ENCODE measurements at regions not wholly inside any gene's neighbourhood (a gene's known extent, or its start where the extent isn't known, plus 50 kb on each side); places are given as distances from the start of the nearest gene placed in this dataset.

DNA sequence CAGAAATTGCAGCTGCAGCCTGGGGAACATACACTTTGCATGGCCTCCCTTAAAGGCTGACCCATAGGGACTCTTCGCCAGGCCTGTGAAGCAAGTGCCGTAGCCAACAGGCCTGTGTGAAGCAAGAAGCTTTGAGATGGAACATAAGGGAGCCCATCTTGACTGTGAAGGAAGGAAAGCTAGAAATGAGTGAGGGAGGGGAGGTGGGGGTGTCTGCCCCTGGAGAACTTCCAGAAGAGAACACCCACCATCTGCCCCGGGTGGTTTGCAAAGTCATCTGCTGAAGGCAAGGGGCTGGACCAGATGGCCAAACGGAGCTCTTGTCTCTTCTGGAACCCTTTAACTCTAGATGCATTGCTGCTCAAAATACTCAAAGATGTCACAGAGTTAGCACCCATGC is 103.3 kb upstream of the GRIK3 start:
- TF ChIP-seq, protein P1, sequence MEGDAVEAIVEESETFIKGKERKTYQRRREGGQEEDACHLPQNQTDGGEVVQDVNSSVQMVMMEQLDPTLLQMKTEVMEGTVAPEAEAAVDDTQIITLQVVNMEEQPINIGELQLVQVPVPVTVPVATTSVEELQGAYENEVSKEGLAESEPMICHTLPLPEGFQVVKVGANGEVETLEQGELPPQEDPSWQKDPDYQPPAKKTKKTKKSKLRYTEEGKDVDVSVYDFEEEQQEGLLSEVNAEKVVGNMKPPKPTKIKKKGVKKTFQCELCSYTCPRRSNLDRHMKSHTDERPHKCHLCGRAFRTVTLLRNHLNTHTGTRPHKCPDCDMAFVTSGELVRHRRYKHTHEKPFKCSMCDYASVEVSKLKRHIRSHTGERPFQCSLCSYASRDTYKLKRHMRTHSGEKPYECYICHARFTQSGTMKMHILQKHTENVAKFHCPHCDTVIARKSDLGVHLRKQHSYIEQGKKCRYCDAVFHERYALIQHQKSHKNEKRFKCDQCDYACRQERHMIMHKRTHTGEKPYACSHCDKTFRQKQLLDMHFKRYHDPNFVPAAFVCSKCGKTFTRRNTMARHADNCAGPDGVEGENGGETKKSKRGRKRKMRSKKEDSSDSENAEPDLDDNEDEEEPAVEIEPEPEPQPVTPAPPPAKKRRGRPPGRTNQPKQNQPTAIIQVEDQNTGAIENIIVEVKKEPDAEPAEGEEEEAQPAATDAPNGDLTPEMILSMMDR (IDR thresholded peaks at IDR 0.05; ENCODE audit: extremely low read depth, missing control alignments), result no peak
- no peak for DNase-seq (ENCODE audit: low spot score)

DNA sequence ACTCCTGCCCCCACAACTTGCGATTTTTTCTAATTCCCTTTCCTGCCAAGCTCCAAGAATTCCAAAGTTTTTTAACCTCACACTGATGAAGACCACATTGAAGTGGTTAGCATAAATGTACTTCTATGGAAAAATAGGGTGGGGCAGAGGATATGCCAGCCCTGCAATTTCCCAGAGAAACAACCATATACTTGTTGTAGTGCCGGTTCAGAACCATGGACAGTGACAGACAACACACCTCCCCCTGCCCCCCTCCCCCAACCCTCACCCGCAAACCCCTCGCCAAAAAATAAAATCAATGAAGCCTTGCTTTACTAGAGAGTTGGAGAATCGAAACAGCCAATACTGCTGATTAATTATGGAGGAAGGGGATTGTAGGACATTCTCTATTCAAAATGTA is 109.5 kb upstream of the GRIK3 start:
- no peak for DNase-seq (ENCODE audit: low spot score)
- TF ChIP-seq, protein P1 (IDR thresholded peaks at IDR 0.05; ENCODE audit: extremely low read depth, missing control alignments), result no peak

DNA sequence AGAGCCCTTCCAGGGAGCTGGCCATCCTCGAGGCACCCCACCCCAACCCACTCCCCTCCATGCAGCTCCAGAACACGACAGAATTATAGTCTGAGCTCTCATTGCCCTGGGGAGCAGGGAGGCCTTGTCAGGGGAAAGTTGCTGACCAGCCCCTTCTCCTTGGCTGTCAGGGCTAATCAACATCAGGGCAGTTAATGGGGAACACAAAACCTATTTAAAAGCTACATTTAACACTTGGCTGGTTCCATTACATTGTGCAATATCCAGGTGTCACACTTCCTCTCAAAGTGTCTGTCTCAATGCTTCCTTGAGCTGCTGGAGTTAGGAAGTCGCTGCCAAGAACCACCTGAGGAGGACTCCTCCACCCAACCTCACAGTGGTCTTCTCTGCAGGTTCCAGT is 111.8 kb upstream of the GRIK3 start:
- DNase-seq (ENCODE audit: low spot score), result no peak
- TF ChIP-seq, protein P1 (IDR thresholded peaks at IDR 0.05; ENCODE audit: extremely low read depth, missing control alignments), result no peak

DNA sequence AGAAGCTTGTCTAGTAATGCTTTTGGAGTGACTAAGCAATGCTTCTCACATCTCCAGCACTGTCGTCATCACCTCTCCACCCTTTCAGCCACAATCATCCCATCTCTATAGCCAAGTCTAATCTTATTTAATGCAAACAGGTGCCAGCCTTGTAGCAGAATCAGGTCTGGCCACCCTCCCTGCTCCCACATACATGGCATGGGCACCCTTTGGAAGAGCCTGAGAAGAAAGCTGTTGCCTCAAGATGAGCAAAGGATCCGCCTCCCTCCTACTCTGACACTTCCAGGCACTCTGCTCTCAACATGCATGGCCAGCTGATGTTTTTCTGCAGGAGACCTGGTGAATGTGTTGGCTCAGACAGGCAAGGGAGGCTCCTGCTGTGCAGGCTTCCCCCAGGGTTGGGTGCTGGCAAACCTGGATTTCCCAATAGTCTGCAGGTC is 113.1 kb upstream of the GRIK3 start:
- TF ChIP-seq, protein P1 (IDR thresholded peaks at IDR 0.05; ENCODE audit: extremely low read depth, missing control alignments), result no peak
- DNase-seq (ENCODE audit: low spot score), result no peak

DNA sequence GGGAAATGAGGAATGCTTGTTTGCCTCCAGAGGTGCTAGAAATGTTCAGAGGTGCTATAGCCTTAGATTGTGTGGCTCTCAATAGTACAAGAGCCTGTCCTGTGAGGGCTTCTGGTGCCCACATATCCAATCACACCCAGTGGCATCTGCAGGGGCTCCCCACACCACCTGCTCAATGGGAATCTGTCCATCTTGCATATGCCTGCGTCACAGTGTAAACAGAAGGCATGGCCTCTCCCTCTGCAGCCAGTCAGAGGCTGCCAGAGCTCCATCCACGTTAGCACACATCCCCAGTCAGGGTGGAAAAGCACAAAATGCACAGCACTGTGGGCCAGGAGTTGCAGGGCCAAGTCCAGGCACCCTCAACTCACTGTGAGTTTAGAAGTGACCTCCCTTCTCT is 113.6 kb upstream of the GRIK3 start:
- no peak for DNase-seq (ENCODE audit: low spot score)
- TF ChIP-seq, protein P1 (IDR thresholded peaks at IDR 0.05; ENCODE audit: extremely low read depth, missing control alignments), result no peak

DNA sequence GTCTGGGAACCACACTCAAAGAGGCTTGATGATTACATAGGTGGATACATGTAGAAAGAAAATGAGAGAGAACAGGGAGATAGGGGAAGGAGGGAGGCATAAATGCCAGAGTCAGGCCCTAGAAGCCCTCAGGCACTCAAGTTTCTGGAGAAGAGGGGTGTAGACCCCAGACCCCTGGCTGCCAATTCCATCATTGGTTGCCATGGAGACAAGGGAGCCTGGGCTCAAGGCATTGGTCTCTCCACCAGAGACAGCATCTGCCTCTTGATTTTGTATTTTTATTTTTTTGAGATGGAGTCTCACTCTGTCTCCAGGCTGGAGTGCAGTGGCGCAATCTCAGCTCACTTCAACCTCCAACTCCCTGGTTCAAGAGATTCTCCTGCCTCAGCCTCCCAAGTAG is 114.3 kb upstream of the GRIK3 start:
- TF ChIP-seq, protein P1 (IDR thresholded peaks at IDR 0.05; ENCODE audit: extremely low read depth, missing control alignments), result no peak
- DNase-seq (ENCODE audit: low spot score), result no peak

DNA sequence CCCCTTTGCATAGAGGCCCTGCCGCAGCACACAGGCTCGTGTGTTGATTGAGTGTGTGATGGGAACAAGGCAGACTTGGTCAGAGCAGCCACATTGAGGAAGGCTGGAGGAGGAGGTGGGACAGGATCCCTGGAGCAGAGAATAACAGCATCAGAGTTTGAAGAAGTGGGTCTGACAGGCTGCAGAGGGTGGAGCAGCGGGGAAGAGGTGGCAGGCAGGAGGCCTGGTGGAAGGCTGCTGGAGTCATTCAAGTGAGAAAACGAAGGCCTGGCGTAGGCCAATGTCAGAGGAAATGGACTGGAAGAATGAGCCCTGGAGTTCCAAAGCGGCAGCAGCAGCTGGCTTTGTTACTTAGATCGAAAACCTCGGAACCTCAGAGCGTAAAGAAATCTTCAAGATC is 115.0 kb upstream of the GRIK3 start:
- TF ChIP-seq, protein P1 (IDR thresholded peaks at IDR 0.05; ENCODE audit: extremely low read depth, missing control alignments), result no peak
- DNase-seq (ENCODE audit: low spot score), result no peak
